HG02623 (cell line): ENCODE measurements at regions not wholly inside any gene's neighbourhood (a gene's known extent, or its start where the extent isn't known, plus 50 kb on each side); places are given as distances from the start of the nearest gene placed in this dataset.

ENCODE experiments used
- ATAC-seq: cut with Tn5 transposase; IDR thresholded peaks from one replicate; pipeline ENCODE4 v1.9.1; 2021; ENCODE audit warnings: moderate library complexity; ENCODE audit not compliant: unreplicated experiment

DNA sequence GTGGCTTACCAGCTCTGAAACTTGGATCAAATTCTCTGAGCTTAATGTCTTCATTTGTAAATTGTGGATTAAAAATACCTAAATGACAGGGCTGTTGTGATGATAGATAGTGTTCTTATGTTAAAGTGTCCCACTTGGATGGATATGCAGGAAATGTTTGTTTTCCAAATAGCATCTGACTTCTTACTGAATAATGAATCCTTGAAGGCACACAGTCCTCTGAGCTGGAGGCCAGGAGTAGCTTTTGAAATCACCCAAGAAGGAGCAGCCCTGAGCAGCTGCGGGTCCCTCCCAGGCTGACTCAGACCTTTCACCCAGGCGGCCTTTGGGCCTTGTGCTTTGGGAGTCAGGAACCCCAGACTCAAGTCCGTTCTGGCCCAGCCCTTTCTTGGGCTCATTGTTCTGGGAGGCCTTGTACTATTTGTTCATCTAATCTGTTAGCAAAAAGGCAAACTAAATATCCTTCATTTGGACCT lies 173.0 kb upstream of the GATA6 start:
- no peak for ATAC-seq

DNA sequence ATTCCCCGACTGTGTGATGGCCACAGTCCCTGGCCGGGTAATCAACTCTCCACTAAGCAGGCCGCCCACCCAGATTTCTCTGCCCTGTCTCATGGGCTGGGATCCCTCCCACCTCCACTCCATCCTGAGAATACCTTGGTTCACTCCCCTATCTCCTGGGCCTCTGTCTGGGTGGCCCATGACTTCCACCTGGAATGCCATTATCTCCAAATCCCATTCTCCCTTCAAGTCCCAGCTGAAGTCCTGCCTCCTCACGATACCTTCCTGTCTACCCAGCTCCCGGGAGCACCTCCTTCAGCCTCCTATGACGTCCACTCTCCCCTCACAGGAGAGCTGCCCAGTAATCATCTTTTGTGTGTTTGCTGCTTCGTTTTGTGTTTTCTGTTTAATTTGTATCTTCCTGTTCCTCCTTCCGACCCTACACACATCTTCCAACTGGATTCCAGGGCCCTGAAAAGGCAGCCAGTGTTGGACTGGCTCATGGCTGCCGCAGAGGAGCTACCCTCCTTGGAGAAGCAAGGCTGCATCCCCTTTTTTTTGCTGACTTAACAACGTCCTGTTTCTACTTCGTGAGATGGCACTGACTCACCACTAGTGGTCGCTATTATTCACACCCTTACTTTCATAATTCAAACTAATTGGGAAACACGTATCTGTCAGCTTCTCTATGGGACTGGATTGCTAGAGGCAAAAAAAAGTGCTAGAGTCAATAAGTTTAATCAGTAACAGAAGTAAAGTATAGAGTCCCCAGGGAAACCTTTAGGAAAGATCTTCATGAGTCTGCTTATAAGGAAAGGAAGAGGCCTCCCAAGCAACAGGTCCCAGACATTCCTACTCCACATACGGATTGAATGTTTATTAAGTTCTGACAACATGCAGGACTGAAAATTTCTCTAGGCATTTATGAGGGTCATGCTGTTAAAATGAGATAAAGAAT lies 171.9 kb upstream of the GATA6 start:
- no peak for ATAC-seq

DNA sequence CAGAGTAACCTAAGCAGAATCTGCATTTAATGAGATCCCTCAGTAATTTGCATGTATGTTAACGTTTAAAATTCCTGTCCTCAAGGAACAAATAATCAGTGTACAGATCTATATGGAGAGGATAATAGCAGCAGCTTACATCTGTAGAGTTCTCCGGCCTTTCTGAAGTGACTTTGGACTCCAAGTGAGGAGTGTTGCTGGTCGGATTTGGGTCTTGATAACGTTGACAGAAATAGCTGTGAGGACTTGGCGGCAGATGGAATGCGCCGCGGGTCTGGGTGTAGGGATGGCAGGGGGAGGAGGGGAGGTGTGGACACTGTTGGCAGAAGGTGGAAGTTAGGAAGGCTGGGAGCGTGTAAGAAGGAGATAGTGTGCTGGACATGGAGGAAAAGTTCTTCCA lies 170.9 kb upstream of the GATA6 start:
- ATAC-seq, result no peak

DNA sequence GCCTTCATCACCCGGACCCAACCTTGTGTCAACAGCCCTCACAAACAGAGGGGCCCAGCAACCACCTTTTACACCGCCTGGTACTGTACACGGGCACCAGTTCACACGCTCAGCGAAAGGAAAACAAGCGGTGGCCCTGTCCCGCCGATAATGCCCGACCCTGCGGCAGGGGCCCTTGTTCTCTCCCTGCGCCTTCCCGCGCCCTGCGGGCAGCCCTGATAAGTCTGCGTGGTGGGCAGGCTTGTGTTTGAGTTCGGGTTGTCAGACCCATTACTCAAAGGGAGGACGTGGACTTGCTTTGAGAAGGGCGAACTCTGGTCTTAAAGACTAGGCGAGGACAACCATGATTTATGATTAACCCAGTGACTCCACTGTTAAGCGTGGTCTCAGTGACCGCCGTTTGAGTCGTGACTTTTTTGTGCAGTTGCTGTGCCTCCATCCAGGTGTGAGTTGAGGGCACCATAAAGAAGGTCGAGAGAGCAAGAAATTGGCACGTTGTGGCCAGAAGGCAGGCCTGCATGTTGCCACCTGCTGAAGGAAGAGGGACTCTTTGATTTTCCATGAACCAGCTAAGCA lies 167.4 kb upstream of the GATA6 start:
- ATAC-seq, result no peak

DNA sequence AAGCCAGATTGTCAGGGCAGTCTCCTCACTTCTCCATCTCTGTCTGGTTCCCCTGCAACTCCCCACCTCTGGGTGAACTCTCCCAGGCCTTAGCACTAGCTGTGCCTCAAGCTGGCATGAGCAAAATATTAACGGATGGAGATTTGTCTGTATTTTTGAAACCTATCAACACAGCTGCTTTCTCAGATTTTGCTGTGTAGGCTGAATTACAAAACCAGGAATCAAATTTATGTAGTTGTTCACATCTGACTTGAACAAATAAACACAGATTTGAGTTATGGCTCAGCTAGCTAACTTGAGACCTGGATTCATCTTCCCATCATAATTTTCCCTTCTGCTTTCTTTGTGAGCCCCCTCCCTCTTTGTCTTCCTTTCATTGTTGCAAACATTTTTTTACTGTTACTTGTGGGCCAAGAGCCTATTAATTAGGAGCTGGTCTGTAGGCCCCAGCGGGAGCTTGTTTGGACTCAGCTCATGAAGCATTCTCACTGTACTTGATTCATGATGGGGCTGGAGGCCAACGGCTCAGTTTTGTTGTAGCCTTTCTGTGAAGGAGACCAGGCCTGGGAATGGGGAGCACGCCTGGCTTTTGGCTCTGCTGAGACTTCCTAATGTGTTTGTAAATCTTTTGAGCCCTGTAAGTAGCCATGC lies 164.1 kb upstream of the GATA6 start:
- no peak for ATAC-seq

DNA sequence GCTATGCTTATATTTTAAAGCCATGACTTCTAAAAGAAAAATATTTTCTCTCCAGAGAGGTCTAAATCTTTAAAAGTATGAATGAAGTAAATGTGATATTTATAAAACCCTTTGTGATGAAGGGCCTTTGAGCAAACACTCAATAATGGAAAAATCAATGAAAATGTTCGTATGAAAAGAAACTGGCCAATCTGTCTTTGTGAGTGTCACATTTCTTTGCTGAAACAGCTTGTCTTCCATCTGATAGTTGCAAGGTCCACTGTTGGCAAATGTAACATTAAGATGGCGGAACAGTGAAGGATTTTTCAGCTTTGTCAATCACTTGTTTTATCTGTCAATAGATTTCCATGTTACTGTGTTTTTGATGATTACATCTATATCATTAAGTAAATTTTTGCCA lies 162.9 kb upstream of the GATA6 start:
- ATAC-seq, result no peak

DNA sequence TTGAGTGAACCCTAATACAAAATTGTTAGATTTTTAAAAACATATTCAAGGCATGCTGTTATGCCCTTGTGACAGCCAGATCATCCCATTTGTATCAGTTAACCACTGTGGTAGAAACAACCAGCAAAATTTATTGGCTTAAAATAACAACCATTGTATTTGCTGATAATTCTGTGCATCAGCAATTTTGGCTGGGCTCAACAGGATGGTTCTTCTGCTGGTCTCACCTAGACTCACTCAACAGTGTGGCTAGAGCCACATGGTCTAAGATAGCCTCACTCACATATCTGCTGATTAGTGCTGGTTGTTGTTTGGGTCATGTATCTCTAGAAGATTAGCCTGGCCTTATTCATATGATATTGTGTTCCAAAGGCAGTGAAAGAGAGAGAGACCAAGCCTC lies 160.1 kb upstream of the GATA6 start:
- no peak for ATAC-seq

DNA sequence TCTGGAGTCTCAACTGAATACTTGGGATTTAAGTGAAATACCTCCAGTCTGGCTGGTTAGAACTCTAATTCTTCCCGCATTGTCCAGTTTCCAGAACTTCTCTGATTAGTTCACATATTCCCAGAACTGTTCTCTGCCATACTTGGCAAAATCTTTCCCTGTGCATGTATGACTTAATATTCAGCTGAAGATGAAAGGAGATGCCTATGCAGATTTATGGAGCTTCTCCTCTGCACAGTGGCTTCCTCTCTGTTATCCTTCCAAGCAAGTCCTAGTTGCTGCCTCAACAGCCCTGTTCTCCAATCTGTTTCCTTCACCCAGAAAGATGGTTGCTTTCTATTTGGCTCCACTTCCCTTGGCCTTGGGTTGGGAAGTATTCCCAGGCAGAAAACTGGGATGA lies 155.4 kb upstream of the GATA6 start:
- ATAC-seq, result no peak

DNA sequence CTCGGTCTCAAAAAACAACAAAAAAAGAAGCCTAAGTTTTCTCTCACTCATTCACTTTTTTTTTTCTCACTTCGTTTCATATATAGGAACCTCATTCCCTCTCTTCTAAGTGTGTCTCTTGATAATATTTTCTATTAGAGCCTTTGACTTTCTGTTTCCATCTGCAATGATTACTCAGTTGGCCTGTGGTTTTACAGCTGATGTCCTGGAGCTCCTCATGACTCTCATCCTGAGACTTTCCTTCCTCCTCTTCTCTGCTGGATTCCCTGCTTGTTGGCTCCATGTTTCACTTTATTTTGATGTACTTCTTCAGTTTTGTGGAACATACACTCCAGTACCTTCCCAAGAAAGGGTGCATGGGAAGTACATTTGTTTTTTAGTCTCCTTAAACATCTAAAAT lies 154.2 kb upstream of the GATA6 start:
- ATAC-seq, result no peak

DNA sequence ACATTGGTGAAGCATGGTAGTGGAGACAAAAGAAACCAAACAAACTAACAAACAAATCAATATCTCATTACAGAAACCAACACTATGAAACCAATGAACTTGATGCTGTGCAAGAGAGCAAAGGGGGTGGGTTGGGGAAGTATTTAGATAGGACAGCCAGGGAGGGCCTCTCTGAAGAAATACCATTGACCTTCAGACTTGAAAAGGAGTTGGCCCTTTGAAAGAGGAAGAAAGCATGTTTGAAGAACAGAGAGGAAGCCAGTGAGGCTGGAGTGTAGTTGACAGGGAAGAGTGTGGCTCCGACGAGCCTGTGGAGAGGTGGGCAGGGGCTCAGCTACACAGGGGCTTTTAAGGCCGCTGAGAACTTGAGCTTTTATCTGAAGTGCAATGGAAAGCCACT lies 151.0 kb upstream of the GATA6 start:
- no peak for ATAC-seq

DNA sequence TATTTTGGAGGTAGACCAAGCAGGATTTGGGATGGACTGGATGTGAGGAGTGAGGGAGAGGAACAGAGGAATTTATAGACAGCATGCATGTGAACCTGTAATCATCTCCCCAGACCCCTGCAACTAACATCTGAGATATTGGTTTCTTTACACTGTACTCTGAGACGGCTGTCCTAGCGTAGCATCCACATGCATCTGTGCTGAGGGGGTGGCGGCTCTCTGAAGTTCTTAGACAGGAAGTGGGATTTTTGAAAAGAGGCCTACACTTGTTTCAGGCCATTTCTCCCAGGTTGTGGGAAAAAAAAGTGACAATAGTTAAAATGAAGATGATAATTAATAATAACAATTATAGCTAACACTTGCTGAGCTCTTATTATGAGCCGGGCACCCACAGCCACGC lies 150.2 kb upstream of the GATA6 start:
- ATAC-seq, result no peak

DNA sequence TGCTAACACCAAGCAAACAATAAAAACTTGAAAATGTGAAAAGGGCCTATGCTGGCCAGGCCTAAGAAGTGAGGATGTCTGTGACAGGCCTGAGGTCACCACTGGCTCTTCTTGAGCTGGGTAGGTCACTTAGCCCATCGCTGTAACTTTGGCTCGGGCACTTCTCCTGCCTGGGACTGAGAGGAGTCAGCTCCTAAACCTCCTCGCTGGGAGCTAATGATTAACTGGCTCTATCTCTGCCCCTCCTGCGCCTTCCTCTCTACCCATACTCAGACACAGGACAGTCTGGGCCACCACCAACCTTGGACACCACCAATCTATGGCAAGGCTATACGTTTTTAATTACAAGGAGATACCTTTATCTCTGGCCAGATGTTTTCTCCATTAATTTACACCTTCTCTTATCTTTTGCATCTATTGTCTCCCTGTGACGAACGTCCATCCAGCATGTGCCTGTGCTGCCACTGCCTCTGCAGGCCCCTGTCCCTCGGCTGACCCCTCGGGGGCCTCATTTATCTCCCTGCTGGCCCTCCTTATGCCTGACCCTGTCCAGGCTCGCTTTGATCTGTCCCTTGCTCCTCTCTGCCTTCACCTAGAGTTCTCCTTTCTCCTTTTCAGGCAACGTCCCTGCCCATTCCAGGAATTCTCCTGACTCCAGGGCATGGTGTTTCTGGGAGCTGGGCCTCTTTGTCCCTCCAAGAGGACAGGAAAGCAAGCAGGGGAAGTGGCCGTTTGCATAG lies 149.1 kb upstream of the GATA6 start:
- ATAC-seq, result no peak

DNA sequence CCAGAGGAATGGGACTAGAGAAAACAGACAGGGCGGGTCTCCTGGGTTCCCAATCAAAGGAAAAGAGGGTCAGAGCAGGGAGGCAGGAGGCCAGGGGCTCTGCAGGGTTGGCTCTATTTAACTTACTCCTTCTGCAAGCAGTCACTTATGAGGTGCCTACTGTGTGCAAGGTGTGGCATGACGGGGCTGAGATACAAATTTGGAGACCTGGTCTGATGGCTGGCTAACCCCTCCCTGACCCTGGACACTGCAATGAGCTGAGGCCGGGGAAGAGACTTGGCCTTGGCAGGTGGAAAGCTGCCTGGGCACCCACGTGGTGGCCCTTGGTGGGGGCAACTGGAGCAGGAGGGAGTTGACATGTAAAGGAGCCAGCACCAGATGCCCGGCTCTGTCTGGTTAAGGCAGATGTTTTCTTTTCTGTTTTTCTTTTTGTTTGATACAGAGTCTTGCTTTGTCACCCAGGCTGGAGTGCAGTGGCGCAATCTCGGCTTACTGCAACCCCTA lies 148.5 kb upstream of the GATA6 start:
- ATAC-seq, result no peak

DNA sequence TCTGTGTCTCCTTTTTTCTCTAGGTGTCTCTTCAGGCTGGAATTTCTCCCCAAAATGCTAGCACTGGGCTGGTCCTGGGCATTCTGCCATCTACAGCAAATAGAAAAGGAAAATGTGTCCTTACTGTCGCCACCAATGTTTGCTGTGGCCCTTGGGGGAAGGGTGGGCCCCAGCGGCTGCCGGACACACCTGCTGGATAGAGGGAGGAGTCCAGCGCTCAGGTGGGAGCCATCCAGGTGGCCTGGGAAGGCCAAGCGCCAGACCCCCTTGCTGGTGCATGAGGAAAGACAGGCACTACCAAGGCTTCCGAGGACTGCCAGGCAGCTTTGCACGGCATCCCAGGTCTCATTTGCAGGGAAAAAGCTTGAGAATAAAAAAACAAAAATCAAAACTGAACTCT lies 147.7 kb upstream of the GATA6 start:
- ATAC-seq, result no peak

DNA sequence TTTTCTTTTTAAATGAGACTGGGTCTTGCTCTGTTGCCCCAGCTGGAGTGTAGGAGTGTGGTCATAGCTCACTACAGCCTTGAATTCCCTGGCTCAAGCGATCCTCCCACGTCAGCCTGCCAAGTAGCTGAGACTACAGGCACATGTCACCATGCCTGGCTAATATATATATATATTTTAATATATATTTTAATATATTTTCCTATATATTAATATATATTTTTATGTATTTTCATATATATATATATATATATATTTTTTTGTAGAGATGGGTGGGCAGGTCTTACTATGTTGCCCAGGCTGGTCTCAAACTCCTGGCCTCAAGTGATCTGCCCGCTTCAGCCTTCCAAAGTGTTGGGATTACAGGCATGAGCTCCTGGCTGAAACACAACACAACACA lies 144.5 kb upstream of the GATA6 start:
- no peak for ATAC-seq

DNA sequence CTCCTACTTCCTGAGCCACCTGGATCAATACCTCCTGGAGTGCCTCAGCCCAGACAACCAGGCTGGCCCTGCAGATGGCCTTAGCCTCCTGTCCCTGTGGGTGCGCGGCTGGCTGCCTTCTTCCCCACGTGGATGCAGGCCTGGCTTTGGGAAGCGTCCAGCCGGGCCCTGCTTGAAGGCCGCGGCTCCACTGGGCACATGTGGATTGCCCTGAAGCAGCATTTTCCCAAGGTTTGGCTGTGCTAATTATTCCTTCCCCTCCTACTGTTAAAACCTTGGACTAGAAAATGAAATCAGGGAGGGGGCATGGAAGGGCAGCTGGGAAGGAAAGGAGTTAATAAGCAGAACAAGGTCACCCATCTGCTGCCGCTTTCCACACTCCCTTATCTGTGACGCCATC lies 143.0 kb upstream of the GATA6 start:
- no peak for ATAC-seq

DNA sequence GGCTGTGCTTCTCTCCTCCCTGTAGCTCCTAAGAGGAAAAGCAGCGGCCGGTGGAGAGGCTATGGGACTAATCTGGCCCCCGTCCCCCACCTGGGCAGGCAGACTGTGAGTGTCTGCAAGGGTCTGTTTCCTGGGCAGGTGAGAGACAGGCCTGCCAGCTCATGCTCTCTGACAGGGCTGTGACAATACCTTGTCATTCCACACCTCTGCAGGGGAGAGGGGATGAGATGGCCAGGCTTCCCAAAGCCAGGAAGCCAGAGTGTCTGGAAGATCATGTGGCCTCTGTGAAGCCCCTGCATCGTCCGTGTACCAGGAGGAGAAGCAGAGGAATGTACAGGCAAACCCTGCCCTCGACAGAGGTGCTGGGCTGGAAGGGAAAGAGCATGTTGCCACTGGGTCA lies 142.5 kb upstream of the GATA6 start:
- no peak for ATAC-seq

DNA sequence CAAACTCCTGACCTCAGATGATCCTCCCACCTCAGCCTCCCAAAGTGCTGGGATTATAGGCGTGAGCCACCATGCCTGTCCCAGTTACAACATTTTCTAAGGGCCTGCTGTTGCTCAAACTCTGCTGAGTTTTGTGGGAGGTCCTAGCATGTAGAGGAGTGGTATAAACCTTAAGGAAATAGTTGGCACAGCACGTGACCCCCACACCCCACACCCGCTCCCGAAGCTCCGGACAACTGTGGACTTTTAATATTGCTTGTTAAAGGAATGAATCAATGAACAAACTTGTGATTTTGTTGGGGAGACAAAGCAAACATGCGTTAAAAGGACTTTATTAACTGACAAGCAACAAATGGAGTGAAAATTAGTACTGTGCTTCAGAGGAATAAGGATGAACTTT lies 137.8 kb upstream of the GATA6 start:
- ATAC-seq, result no peak

DNA sequence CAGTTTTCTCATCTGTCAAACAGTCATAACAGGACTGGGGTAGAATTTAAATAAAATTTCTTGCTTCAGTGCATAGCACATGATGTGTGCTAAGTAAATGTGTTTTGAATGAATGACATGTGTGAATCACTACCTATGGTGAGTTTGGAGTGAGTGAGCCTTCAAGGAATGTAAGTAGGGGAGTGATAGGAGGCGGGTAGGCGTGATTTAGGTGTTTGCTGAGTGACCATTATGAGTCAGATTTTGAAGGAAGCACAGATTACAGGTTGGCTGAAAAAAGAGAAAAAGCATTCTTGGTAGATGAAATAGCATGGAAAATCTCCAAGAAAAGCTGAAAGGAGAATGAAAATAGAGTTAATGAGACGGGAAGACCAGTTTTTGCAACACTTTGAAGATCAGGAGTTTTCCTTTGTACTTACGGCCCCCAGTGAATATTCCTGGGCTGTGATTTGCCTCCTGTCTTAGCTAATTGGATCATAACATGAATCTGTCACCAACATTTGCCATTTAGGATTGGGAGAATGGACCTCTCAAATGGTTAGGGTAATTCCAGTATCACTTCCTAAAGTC lies 136.9 kb upstream of the GATA6 start:
- ATAC-seq, result no peak

DNA sequence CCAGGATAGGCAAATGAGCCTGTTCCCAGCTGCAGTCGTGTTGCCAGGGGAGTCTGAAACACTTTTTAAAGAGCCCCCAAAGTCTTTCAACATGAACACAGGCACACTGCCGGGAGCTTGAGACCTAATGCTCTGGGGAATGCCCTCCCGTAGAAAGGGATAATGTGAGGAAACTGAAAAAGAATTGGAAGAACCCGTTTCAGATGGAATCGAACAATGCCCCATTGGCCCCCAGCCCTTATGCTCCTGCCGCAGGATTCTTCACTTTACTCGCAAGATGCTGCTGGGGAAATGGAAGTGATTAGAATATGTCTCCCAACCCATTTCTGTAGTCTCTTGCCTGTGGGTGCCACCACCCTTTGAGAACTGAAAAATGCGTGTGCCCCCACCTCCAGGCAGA lies 136.3 kb upstream of the GATA6 start:
- ATAC-seq, result no peak

DNA sequence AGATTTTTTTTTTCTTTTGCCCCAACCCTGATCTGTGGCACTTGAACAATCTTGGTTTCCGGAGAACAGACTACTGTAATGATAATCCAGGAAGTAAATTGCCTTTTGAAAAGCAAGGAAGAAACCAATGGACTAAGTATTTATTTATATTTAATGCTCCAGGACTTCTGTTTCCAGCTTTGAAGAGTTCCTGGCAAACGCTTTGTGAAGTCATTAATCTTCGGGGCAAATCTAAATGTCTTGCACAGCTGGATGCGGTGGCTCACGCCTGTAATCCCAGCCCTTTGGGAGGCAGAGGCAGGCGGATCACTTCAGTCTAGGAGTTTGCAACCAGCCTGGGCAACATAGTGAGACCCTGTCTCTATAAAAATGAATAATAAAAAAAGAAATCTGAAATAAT lies 135.1 kb upstream of the GATA6 start:
- ATAC-seq, result no peak
